VCaP (cell line): ENCODE measurements at regions not wholly inside any gene's neighbourhood (a gene's known extent, or its start where the extent isn't known, plus 50 kb on each side); places are given as distances from the start of the nearest gene placed in this dataset.

Experiments
- H3K27ac ChIP-seq: fragments of 450-650 bp; 2 replicates; pipeline ENCODE4 v1.5.1; 2017
- TF ChIP-seq, protein P1 (sequence below): fragments of 450-650 bp; conservative IDR thresholded peaks from 2 replicates; pipeline ENCODE4 v1.5.1; 2017; ENCODE audit warnings: mild to moderate bottlenecking, moderate library complexity

GRCh38 chr10:130575756-130576285 lies 439.6 kb downstream of the GLRX3 start:
- TF ChIP-seq, protein P1, sequence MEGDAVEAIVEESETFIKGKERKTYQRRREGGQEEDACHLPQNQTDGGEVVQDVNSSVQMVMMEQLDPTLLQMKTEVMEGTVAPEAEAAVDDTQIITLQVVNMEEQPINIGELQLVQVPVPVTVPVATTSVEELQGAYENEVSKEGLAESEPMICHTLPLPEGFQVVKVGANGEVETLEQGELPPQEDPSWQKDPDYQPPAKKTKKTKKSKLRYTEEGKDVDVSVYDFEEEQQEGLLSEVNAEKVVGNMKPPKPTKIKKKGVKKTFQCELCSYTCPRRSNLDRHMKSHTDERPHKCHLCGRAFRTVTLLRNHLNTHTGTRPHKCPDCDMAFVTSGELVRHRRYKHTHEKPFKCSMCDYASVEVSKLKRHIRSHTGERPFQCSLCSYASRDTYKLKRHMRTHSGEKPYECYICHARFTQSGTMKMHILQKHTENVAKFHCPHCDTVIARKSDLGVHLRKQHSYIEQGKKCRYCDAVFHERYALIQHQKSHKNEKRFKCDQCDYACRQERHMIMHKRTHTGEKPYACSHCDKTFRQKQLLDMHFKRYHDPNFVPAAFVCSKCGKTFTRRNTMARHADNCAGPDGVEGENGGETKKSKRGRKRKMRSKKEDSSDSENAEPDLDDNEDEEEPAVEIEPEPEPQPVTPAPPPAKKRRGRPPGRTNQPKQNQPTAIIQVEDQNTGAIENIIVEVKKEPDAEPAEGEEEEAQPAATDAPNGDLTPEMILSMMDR = no peak
- no peak overlapping the region for H3K27ac ChIP-seq

DNA sequence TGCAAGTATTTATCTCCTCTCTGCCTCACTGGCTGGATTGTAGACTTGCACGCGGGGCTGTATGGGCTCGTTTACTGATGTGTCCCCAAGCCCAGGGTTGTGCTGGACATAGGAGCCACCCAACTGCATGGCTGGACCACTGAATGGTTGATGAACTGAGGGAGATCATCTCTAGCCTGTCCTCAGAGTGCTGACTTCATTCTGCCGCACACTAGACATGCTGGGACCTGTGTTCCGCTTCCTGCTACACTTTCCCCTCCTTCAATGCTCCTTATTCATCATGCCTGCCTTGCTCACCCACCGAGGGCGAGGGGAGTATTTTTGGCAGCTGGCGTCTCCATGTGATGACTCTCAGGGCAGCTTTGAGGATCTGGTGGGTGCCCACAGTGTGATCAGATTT lies 440.2 kb downstream of the GLRX3 start:
- TF ChIP-seq, protein P1 = no peak
- H3K27ac ChIP-seq = no peak overlapping the region

DNA sequence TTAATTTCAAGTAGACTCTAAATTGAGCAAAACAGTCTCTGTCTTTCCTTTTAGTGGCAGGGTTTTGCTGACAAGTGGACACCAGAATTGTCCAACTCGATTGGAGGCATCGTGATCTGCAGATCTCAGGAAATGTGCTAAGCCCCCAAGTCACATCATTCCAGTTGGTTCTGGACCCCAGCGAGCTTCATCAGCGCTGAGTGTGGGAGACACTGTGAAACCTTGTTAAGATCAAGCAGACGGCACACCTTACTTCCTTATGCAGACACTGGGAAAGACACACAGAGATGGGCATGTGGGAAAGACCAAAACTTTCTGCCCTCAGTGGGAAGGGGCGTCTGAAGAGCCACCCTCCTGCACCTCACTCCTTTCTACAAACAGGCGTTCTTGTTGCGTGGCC lies 440.8 kb downstream of the GLRX3 start:
- TF ChIP-seq, protein P1 = no peak
- H3K27ac ChIP-seq = no peak overlapping the region

DNA sequence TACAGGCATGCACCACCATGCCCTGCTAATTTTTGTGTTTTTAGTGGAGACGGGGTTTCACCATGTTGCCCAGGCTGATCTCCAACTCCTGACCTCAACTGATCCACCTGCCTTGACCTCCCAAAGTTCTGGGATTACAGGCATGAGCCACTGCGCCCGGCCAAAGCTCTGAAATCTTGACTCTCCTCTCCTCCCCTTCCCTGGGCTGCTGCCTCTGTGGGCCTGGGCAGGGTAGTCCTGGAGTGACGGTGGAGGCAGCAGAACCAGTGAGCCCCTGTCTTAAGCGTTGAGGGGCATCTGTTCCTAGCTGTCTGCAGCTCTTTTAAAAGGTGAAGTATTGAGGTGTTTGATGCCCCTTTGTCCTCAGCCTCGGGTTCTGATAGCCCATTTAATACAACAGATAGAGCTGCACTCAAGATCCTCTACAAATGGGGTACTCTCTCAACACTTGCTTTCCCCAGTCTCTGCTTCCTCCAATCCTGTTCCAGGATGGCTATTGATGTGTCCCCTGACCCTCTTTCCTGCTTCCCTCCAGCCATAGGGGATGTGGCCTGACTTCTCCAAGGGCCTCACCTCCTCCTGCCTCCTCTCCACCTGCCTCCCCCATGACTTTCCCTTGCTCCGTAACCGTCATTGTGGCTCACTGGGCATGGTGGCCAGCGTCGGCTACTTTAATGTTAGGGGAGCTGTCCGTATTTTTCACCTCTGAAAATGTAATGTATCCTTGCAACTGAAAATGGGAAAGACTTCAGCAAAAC lies 442.5 kb downstream of the GLRX3 start:
- H3K27ac ChIP-seq = no peak overlapping the region
- TF ChIP-seq, protein P1 = no peak

DNA sequence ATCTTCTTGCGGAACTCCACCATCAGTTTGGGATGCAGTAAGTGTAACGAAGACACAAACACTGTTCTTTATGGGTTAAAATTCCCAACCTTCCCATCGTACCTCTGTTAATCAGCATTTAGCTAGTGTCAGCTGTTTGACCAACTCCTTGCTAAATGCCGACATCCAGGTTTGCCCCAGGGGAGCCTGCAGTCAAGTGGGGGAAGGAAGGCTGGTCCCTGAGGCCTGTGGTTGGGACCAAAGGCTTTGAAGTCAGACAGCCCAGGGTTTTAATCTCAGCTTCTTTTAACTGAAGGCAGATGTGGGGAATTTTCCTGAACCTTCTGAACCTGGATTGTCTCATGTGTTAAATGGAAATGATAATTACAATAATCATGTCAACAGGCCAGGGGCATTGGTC lies 443.7 kb downstream of the GLRX3 start:
- H3K27ac ChIP-seq = no peak overlapping the region
- TF ChIP-seq, protein P1 = no peak

GRCh38 chr10:130580975-130581374 lies 444.8 kb downstream of the GLRX3 start:
- no peak overlapping the region for H3K27ac ChIP-seq
- TF ChIP-seq, protein P1 = no peak

GRCh38 chr10:130587718-130588117 lies 451.5 kb downstream of the GLRX3 start:
- TF ChIP-seq, protein P1 = no peak
- H3K27ac ChIP-seq = no peak overlapping the region
